ENCODE measurements at regions not wholly inside any gene's neighbourhood (a gene's known extent, or its start where the extent isn't known, plus 50 kb on each side); places are given as distances from the start of the nearest gene placed in this dataset.

DNA sequence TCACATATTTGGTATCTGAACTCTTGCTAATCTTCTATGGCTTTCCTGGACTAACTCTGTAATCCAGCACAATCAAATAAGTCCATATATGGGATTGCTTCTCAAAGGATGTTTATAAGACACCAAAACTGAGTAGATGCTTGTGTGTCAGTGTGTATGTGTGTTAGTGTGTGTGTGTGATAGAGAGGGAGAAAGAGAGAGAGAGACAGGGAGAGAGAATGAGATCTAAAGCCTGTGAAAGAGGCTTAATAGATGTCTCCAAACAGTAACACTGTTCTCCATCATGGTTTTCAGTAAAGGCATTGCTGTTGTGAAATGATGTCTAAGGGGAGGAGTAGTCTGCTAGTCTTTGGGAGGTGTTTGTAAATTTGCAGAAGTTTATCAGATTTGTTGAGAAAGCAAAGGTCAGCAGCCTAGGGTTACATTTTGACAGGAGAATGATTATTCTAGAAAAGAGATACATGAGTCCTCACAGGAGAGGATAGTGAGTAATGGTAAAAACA is 73.9 kb upstream of the MLIP start:
- H3K27me3 ChIP-seq, result no peaks in the 10 kb centered on the region
- H3K4me3 ChIP-seq, result no peak overlapping the region
- no peak for TF ChIP-seq POLR2A (IDR thresholded peaks at IDR 0.05)
- TF ChIP-seq, protein P1, sequence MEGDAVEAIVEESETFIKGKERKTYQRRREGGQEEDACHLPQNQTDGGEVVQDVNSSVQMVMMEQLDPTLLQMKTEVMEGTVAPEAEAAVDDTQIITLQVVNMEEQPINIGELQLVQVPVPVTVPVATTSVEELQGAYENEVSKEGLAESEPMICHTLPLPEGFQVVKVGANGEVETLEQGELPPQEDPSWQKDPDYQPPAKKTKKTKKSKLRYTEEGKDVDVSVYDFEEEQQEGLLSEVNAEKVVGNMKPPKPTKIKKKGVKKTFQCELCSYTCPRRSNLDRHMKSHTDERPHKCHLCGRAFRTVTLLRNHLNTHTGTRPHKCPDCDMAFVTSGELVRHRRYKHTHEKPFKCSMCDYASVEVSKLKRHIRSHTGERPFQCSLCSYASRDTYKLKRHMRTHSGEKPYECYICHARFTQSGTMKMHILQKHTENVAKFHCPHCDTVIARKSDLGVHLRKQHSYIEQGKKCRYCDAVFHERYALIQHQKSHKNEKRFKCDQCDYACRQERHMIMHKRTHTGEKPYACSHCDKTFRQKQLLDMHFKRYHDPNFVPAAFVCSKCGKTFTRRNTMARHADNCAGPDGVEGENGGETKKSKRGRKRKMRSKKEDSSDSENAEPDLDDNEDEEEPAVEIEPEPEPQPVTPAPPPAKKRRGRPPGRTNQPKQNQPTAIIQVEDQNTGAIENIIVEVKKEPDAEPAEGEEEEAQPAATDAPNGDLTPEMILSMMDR (IDR thresholded peaks at IDR 0.05), result no peak
- peaks cover 0 to 16% (median 8%) of the 10 kb centered on the region in 4 donors for H3K4me1 ChIP-seq
- no peaks in the 10 kb centered on the region for H3K9me3 ChIP-seq
- H3K27ac ChIP-seq, result peak overlapping the region; percentile 45 to 73 (median 69)
- DNase-seq (no peak), ATAC-seq (peak; percentile 95 to 99 (median 98))
- intact Hi-C loops (cut with DNase I), result no loop called here
- no peaks in the 10 kb centered on the region for H3K36me3 ChIP-seq

DNA sequence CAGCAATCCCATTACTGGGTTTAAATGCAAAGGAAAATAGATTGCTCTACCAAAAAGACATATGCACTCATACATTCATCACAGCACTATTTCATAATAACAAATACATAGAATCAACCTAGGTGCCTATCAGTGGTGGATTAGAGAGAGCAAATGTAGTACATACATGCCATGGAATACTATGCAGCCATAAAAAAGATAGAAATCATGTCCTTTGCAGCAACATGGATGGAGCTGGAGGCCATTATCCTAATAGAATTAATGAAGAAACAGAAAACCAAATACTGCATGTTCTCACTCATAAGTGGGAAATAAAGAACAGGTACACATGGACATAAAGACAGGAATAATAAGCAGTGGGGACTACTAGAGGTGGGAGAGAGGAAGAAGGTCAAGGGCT is 70.7 kb upstream of the MLIP start:
- DNase-seq (no peak), ATAC-seq (no peak)
- no peak overlapping the region for H3K4me3 ChIP-seq
- H3K36me3 ChIP-seq, result no peaks in the 10 kb centered on the region
- H3K27me3 ChIP-seq, result no peaks in the 10 kb centered on the region
- H3K9me3 ChIP-seq, result no peaks in the 10 kb centered on the region
- peaks cover 0 to 16% (median 8%) of the 10 kb centered on the region in 4 donors for H3K4me1 ChIP-seq
- intact Hi-C loops (cut with DNase I), result no loop called here
- TF ChIP-seq, protein P1 (IDR thresholded peaks at IDR 0.05), result no peak
- TF ChIP-seq POLR2A (IDR thresholded peaks at IDR 0.05), result no peak
- no peak overlapping the region for H3K27ac ChIP-seq

GRCh38 chr6:54041239-54041638 is 70.0 kb upstream of the MLIP start:
- Histone ChIP-seq H3K36me3 (no peaks in the 10 kb centered on the region), H3K4me1 (peaks cover 0 to 16% (median 8%) of the 10 kb centered on the region in 4 donors), H3K27me3 (no peaks in the 10 kb centered on the region), H3K9me3 (no peaks in the 10 kb centered on the region), H3K4me3 (no peak overlapping the region), H3K27ac (no peak overlapping the region)
- WGBS (ENCODE audit: insufficient coverage, low coverage, low lambda C conversion rate, missing lambda C conversion rate), result 70% methylated on average over 2 of the region's 2 CpGs
- ATAC-seq (no peak), DNase-seq (no peak)
- TF ChIP-seq, protein P1 (IDR thresholded peaks at IDR 0.05), result no peak
- no peak for TF ChIP-seq POLR2A (IDR thresholded peaks at IDR 0.05)
- intact Hi-C loops (cut with DNase I), result no loop called here

DNA sequence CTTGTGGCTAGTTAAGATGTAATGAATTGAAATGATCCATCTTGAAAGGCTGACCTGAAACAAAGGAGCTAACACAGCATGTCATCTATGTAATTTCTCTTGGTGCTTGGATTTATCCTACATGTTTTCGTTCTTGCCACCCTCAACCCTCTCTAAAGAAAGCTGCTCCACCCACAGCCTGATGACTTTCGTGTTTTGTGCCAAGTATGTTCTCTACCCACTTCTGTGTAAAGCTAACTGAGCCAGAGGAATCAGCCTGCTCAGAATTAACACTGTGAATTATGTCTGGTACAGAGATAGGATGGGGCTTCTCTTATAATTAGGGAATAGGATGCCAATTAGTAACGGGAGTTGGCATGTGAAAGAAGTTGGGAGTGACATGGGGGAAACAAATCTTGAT is 67.9 kb upstream of the MLIP start:
- TF ChIP-seq, protein P1 (IDR thresholded peaks at IDR 0.05), result no peak
- no peak for TF ChIP-seq POLR2A (IDR thresholded peaks at IDR 0.05)
- intact Hi-C loops (cut with DNase I), result no loop called here
- no peaks in the 10 kb centered on the region for H3K36me3 ChIP-seq
- WGBS (ENCODE audit: insufficient coverage, low coverage, low lambda C conversion rate, missing lambda C conversion rate), result 69% methylated on average over 3 of the region's 3 CpGs
- no peaks in the 10 kb centered on the region for H3K27me3 ChIP-seq
- no peaks in the 10 kb centered on the region for H3K9me3 ChIP-seq
- DNase-seq, result no peak
- H3K4me3 ChIP-seq, result no peak overlapping the region
- no peak for ATAC-seq
- peaks cover 0 to 1% (median 0%) of the 10 kb centered on the region in 4 donors for H3K4me1 ChIP-seq
- no peak overlapping the region for H3K27ac ChIP-seq

- no peak for DNase-seq
- ATAC-seq, result no peak
- Histone ChIP-seq H3K27me3 (no peaks in the 10 kb centered on the region), H3K4me1 (no peaks in the 10 kb centered on the region), H3K4me3 (no peak overlapping the region), H3K9me3 (no peaks in the 10 kb centered on the region), H3K27ac (no peak overlapping the region), H3K36me3 (no peaks in the 10 kb centered on the region)
- no peak for TF ChIP-seq POLR2A (IDR thresholded peaks at IDR 0.05)
- TF ChIP-seq, protein P1 (IDR thresholded peaks at IDR 0.05), result no peak
- intact Hi-C loops (cut with DNase I), result no loop called here
- WGBS (ENCODE audit: insufficient coverage, low coverage, low lambda C conversion rate, missing lambda C conversion rate), result 54% methylated on average over 2 of the region's 2 CpGs
Measured at GRCh38 chr6:54044059-54044458, 67.2 kb upstream of the MLIP start.

All from right lobe of liver (tissue), 6 donors.